ENCODE measurements at regions not wholly inside any gene's neighbourhood (a gene's known extent, or its start where the extent isn't known, plus 50 kb on each side); places are given as distances from the start of the nearest gene placed in this dataset.

DNA sequence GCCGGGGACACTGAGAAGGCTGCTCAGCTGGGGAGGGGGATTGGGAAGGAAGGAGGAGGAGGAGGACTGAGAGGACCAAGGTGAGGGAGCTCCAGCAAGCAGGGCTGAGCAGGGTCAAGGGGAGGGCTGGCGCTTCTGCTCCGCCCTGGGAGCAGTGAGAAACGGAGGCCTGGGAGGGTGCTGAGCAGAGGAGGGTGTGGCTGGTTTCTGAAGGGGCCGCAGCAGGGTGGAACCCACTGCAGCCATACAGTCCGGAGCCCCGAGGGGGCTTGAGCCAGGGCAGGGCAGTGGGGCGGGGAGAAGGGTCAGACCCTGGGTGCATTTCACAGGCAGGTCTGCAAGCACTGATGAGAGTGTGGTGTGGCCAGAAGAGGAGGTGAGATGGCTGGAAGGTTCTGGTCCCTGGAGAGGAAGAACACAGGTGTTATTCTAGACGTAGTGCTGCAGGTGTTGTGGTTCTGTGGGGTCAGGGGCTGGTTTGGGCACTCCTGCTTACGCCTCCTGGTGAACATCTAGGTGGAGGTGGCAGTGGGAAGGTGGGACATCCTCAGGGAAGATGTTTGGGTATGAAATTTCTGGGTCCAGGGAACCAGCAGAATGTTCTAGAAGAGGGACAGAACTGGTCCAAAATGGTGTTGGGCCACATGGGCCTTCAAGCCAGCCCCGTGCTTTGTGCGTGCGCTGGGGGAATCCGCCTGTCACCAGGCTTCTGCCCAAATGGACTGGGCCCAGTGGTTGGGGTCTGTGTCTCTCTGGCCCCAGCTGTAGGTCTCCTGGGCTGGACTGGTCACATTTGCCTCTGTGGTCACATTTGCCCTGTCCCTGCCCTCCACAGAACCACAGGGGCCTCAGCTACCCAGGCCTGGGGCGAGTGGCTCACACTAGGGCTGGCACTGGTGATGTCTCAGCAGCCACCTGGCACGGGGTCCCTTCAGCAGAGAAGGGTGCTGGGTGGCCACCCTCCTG lies 714.7 kb downstream of the BRD1 start:
- DNase-seq = no peak

GRCh38 chr22:49112176-49112575 lies 715.5 kb downstream of the BRD1 start:
- DNase-seq = no peak

DNA sequence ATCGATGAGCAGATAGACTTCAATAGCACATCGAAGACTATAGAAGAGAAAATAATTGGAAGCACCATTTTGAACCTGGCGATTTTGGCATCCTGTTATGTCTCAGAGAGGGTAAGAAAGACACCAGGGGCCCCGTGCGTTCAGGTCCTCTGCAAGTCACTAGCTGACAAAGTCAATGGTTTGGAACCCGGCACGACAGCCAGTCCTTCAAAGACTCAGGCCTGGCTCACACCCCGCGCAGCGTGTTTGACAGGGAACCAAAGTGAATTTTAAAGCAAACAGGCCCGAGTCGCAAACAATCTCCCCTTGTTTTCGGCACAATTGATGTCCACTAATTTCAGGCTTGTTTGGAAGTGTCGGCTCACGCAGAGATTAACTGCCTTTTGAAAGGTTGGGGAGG lies 716.6 kb downstream of the BRD1 start:
- DNase-seq = no peak

GRCh38 chr22:49108636-49109315 lies 718.9 kb downstream of the BRD1 start:
- no peak for DNase-seq

- DNase-seq = no peak
Measured at GRCh38 chr22:49107961-49108530, 719.6 kb downstream of the BRD1 start.

DNA sequence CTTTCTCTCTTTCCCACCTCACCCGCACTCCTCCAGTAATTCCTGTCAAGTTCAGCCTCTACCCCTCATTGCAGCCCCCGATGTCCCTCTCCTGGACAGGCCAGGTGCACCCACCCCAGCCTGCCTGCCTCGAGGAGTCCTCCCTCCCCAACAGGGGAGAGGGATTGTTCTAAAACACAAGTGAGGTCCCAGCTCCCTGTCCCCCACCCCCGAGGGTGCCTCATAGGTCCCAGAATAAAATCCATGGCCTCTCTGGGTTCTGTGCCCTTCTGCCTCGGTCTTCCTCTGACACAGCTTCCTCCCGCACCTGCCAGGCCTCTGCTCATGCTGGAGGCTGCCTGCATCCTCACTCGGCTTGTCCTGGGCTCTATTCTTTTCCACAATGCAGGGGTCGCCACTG lies 720.1 kb downstream of the BRD1 start:
- DNase-seq = no peak

DNA sequence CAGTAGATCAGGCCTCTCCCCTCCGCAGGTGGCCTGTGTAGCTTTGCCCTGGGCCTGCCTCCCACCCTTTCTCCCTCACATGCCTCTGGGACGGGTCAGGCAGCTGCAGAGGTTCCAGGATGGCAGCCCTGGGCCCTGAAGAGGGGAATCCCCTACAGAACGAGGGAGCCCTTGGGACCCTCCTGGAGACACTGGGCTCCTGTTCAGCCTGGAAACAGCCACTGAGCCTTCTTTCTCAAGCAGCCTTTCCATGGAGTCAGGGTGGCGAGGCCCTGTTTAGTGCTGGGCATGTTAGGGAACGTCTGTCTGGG lies 720.9 kb downstream of the BRD1 start:
- DNase-seq = no peak

DNA sequence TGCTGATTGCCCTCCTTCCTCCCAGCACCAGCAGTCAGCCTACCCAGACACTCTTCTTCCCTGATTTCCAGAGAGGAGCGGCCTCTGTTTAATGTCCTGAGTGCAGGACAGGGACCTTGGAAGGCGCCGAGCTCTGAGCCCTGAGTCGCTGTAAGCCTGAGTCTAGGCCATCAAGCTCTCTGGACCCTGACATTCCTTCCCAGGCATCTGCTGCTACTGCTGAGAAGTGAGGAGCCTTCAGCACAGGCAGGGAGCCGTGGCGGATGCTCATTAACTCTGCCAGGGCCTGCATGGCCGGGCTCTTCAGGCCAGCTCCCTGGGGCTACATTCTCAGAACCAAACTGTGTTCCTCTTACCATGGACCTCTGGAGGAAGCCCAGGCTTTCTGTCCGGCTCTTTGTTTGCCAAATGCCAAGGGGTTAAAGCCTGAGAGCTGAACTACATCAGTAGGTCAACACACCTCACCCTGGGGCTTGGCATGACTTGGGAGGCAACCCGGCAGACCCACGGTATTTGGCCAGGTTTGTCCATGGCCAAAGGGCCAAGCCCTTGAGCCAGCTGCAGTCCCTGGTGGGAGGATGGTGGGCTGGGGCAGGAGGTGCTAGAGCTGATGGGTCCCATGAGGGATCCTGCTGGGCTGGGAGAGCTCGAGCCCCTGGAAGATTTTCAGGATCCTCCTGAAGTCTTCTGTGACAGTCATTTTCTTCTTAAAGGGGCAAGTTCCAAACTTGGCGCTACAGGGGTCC lies 721.4 kb downstream of the BRD1 start:
- DNase-seq = no peak

DNA sequence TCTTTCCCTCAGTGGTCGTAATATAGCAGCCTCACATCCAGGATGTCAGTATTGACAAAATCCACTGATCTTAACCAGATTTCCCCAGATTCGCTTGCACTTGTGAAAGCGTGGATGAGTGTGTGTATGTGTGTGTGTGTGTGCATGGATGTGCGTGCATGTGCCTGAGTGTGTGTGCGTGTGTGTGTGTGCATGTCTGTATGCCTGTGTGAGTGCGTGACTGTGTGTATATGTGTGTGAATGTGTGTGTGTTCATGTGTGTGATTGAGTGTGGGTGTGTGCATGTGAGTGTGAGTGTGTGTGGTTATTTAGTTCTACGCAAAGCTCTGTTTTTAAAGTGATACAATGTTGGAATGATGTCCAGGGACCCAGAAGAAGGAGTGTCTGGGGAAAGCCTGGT lies 723.2 kb downstream of the BRD1 start:
- no peak for DNase-seq

GRCh38 chr22:49103314-49104059 lies 724.2 kb downstream of the BRD1 start:
- no peak for DNase-seq

GRCh38 chr22:49102367-49102766 lies 725.3 kb downstream of the BRD1 start:
- DNase-seq = no peak

DNA sequence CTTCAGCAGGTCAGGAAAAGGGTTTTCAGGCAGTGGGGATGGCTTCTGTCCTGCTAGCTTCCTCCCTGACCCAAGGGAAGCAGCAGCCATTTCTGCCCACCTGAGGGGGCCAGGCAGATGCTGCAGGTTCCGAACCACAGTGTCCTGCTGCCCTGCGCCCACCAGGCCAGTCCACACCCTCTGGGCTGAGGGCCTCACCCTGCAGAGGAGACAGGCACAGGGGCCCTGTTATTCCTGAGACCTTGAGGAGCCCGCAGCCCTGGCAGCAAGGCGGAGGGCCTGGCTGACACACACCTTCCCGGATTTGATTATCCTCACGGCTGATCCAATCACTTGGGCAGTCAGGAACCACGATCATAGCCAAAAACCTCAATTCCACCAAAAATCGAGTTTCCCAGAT lies 725.8 kb downstream of the BRD1 start:
- DNase-seq = no peak

DNA sequence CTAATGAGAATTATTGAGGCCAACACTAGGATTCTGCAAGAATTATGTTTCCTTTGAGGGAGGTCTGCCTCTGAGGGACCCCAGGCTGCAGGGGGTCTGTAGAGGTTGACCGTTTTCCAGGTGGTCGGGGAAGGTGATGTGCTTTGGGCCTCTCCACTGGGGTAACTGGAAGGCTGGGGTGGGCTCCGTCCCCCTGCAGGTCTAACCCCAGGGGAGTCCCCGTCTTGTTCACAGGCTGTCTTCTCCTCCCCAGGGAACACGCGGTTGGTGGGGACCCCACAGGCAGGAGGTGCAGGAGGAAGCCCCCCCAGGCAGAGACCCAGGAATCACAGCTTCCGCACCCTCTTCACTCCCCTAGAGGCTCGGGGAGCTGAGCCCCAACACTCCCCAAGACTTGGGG lies 726.4 kb downstream of the BRD1 start:
- no peak for DNase-seq

DNA sequence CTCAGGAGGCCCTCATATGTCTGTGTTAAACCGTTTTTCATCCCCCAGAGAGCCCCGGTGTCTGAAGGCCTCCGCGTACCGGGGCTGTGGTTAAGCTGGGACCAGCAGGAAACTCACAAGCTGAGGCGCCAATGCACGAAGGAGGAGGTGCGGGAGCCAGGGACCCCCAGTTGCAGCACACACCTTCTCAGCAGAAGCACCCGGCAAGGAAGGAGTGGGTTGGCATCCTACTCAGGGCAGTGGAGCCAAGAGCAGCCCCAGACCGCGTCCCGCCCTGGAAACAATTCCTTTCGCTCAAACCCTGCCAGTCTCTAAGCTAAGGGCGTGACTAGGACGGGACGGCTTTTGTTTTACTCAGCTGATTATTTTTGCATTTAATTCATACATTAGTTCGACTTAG lies 726.9 kb downstream of the BRD1 start:
- no peak for DNase-seq

- no peak for DNase-seq
Measured at GRCh38 chr22:49100316-49100715, 727.4 kb downstream of the BRD1 start.

- DNase-seq = no peak
Measured at GRCh38 chr22:49099496-49100124, 728.1 kb downstream of the BRD1 start.

DNA sequence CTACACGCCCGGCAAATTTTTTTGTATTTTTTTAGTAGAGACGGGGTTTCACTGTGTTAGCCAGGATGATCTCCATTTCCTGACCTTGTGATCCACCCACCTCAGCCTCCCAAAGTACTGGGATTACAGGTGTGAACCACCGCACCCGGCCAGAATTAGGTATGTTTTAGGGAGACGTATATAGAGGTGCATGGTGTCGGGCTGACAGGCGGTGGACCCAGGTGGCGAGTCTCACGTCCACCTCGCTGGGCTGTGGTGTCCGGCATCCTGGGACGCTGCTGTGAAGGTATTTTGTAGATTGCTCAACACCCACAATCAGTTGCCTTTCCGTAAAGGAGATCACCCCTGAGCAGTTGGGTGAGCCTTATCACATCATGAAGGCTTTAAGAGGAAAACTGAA lies 728.6 kb downstream of the BRD1 start:
- DNase-seq = no peak

DNA sequence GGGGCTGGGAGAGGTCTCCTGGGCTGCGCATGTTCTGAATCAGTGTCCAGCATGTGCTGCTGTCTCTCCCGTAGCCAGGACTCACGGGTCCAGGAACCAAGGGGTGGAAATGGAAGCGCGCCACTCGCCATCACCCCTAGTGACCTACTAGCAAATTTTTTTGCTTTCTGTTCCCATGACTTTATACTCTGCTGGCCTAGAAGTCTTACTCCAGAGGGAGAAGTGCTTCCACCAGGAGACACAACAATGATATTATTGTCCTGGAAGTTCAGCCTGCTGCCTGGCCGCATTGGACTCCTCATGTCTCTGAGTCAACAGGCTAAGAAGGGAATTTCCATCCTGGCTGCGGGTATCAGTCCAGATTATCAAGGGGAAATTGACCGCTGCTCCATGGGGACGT lies 729.7 kb downstream of the BRD1 start:
- no peak for DNase-seq

DNA sequence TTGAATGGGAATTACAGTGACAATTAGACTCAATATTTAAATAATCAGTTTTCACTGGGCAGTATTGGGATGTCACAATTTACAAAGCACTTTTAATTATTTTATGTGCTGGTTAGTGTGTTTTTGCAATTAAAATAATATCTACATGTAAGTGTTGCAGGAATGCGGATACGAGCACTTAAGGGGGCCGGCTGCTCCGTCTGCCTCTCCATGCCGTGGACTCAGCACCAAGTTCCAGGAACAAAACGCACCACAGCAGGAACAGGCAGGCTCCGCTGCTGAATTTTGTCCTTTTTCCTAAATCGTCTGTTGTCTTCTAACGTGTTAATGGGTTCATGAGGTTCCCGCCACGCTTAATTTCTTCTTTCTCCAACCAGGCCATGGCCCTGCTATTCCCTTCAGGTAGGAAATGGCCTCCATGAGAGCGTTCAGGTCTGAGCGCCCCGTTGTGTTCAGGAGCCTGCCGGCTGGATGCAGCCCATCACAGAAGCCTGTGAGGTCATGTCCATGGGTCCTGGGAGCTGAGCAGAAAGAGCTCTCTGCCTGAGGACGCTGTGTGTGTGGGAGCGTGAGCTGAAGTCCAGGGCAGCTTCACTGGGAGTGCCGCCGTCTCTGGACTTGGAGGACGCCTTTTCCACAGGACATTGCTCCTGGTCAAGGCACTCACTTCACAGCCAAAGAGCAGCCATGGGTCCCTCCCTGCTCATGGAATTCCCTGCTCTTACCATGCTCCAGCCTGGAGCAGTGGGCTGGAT lies 730.3 kb downstream of the BRD1 start:
- no peak for DNase-seq

DNA sequence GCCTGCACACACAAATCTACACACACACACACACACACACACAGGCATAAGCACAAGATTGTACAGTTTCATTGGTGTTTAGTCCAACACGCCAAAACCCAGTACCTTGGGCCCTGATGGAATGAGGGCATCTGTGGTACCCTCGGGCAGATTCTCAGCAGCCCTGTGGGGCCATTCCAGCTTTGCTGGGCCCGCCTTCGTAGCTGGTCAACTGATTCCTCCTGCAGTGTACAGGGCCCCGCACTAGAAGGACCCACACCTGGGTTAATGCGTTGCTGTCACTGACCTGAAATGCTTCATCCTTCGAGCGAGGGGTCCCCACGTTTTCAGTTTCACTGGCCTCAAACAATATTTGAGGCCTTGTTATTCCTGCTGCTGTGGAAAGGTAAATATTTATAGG lies 731.2 kb downstream of the BRD1 start:
- no peak for DNase-seq

DNA sequence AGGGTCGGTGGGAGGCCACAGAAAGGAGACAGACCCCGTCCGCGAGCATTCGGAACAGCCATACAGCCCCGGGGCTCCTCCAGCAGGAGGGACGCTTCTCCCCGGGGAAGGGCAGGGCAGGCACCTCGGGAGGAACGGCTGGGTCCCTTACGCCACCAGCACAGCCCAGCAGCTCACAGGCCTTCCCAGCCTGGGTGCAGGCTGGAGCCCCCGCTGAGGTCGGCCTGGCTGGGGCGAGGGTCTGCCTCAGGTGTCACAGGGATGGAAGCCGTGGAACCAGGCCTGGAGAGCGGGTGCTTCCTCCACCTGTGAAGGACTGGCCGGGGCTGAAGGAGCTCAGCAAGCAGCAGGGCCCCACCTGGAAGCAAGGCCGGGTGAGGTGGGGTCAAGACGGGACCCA lies 732.3 kb downstream of the BRD1 start:
- no peak for DNase-seq

GRCh38 chr22:49094858-49095257 lies 732.8 kb downstream of the BRD1 start:
- no peak for DNase-seq

Data from amniotic stem cell (primary cell).